Caco-2 (cell line): ENCODE measurements at regions not wholly inside any gene's neighbourhood (a gene's known extent, or its start where the extent isn't known, plus 50 kb on each side); places are given as distances from the start of the nearest gene placed in this dataset.

Source experiments
- BruUV-seq: library from RNA; stranded (reverse); fragments of 400-500 nt; replicated peaks from 2 replicates; lab custom pipeline; 2021; lab: Mats Ljungman, UMichigan
- CTCF ChIA-PET: fragments of 300-600 bp; sonication (Branson Sonifier 250); formaldehyde crosslinking; loops from one replicate; lab custom pipeline; 2022; ENCODE audit warnings: antibody characterized with exemption; lab: Charles Lee
- POLR2A ChIA-PET: fragments of 300-600 bp; sonication (Branson Sonifier 250); formaldehyde crosslinking; loops from one replicate; lab custom pipeline; 2022; ENCODE audit warnings: antibody characterized with exemption; lab: Charles Lee
- DNase-seq, 2 experiments: peaks; one replicate each; pipeline versions ENCODE4 v3.0.0 to v3.0.0-alpha.2; 2020 to 2022
- H3K27me3 ChIP-seq: replicated peaks from 2 replicates; pipeline ENCODE4 v1.6.0; 2011; ENCODE audit warnings: low read length; ENCODE audit not compliant: control insufficient read depth, insufficient read depth
- H3K36me3 ChIP-seq: 2 replicates; pipeline ENCODE4 v1.5.1; 2011; ENCODE audit warnings: low read length; ENCODE audit not compliant: control insufficient read depth, insufficient read depth
- H3K4me1 ChIP-seq: fragments of 250-450 bp; sonication (Bioruptor Pico); 2 replicates; pipeline ENCODE4 v1.5.1; 2020; ENCODE audit warnings: mild to moderate bottlenecking
- H3K4me3 ChIP-seq: 2 replicates; pipeline ENCODE4 v1.5.1; 2011; ENCODE audit warnings: low read depth, mild to moderate bottlenecking, control low read depth, low read length
- H3K9me3 ChIP-seq: fragments of 250-450 bp; sonication (Bioruptor Pico); 2 replicates; pipeline ENCODE4 v1.5.1; 2020; ENCODE audit warnings: mild to moderate bottlenecking, moderate library complexity
- H3K27ac Mint-ChIP-seq: one replicate; pipeline ENCODE4 v1.8.0; 2022; ENCODE audit warnings: mixed read lengths; ENCODE audit not compliant: unreplicated experiment
- H3K27me3 Mint-ChIP-seq: one replicate; pipeline ENCODE4 v1.8.0; 2022; ENCODE audit warnings: mixed read lengths; ENCODE audit not compliant: insufficient read depth, unreplicated experiment
- H3K36me3 Mint-ChIP-seq: one replicate; pipeline ENCODE4 v1.8.0; 2022; ENCODE audit warnings: mild to moderate bottlenecking, mixed read lengths; ENCODE audit not compliant: insufficient read depth, unreplicated experiment
- H3K4me1 Mint-ChIP-seq: one replicate; pipeline ENCODE4 v1.8.0; 2022; ENCODE audit warnings: low read depth, mixed read lengths; ENCODE audit not compliant: unreplicated experiment
- H3K4me3 Mint-ChIP-seq: one replicate; pipeline ENCODE4 v1.8.0; 2022; ENCODE audit warnings: mild to moderate bottlenecking, moderate library complexity, mixed read lengths; ENCODE audit not compliant: unreplicated experiment
- H3K9me3 Mint-ChIP-seq: one replicate; pipeline ENCODE4 v1.8.0; 2022; ENCODE audit warnings: mixed read lengths; ENCODE audit not compliant: unreplicated experiment
- CTCF ChIP-seq, 2 experiments: fragments of 200-600 bp in 1 of 2; IDR thresholded peaks; 1 replicate in 1 of 2; 2 replicates in 1 of 2; pipeline versions ENCODE4 v1.5.1 to v1.8.0; 2011 to 2022; ENCODE audit warnings: antibody characterized with exemption in 1 of 2, control low read depth in 1 of 2, inconsistent platforms in 1 of 2, low read depth in 1 of 2, low read length in 1 of 2, mild to moderate bottlenecking in 1 of 2, moderate library complexity in 1 of 2; ENCODE audit not compliant: insufficient read depth in 1 of 2, severe bottlenecking in 1 of 2, unreplicated experiment in 1 of 2
- intact Hi-C: fragments of 100-400 bp; cut with micrococcal nuclease; formaldehyde crosslinking; loops from one replicate; pipeline ENCODE4 v1.10.0; 2022; ENCODE audit not compliant: unreplicated experiment

GRCh38 chr10:128286762-128287500, 160.7 kb upstream of the MKI67 start:
- Histone ChIP-seq H3K9me3 (0 out of 2 replicates have a peak, but pooled peaks cover 5% of the 10 kb centered on the region), H3K27me3 (peaks cover 1% of the 10 kb centered on the region), H3K36me3 (no peaks in the 10 kb centered on the region), H3K4me1 (no peaks in the 10 kb centered on the region), H3K4me3 (no peak overlapping the region)
- peaks cover 32% of the 10 kb centered on the region for H3K27me3 Mint-ChIP-seq
- no peaks in the 10 kb centered on the region for H3K4me1 Mint-ChIP-seq
- no TSS peak for BruUV-seq
- intact Hi-C loops: no loop called here
- no peaks in the 10 kb centered on the region for H3K36me3 Mint-ChIP-seq
- H3K27ac Mint-ChIP-seq: no peak overlapping the region
- no peak for DNase-seq
- CTCF ChIA-PET: no interaction called here
- peaks cover 16% of the 10 kb centered on the region for H3K9me3 Mint-ChIP-seq
- H3K4me3 Mint-ChIP-seq: no peak overlapping the region
- POLR2A ChIA-PET: no interaction called here
- TF ChIP-seq CTCF (IDR thresholded peaks at IDR 0.05; ENCODE audit: insufficient read depth in 1 of 2, low read depth in 1 of 2, low read length in 1 of 2, severe bottlenecking in 1 of 2, unreplicated experiment in 1 of 2): no peak

GRCh38 chr10:128287921-128288320, 161.7 kb upstream of the MKI67 start:
- H3K9me3 Mint-ChIP-seq: peaks cover 16% of the 10 kb centered on the region
- no peak overlapping the region for H3K27ac Mint-ChIP-seq
- TF ChIP-seq CTCF (IDR thresholded peaks at IDR 0.05; ENCODE audit: insufficient read depth in 1 of 2, low read depth in 1 of 2, low read length in 1 of 2, severe bottlenecking in 1 of 2, unreplicated experiment in 1 of 2): no peak
- H3K9me3 ChIP-seq: 0 out of 2 replicates have a peak, but pooled peaks cover 5% of the 10 kb centered on the region
- CTCF ChIA-PET: no interaction called here
- H3K36me3 Mint-ChIP-seq: no peaks in the 10 kb centered on the region
- POLR2A ChIA-PET: no interaction called here
- H3K4me1 Mint-ChIP-seq: no peaks in the 10 kb centered on the region
- no peaks in the 10 kb centered on the region for H3K4me1 ChIP-seq
- no peaks in the 10 kb centered on the region for H3K36me3 ChIP-seq
- peaks cover 1% of the 10 kb centered on the region for H3K27me3 ChIP-seq
- BruUV-seq: no TSS peak
- H3K4me3 Mint-ChIP-seq: no peak overlapping the region
- intact Hi-C loops: no loop called here
- no peak overlapping the region for H3K4me3 ChIP-seq
- H3K27me3 Mint-ChIP-seq: peaks cover 29% of the 10 kb centered on the region
- no peak for DNase-seq

GRCh38 chr10:128289621-128290020, 163.4 kb upstream of the MKI67 start:
- no peak overlapping the region for H3K4me3 ChIP-seq
- Mint-ChIP-seq H3K27ac (no peak overlapping the region), H3K9me3 (peaks cover 16% of the 10 kb centered on the region), H3K4me1 (no peaks in the 10 kb centered on the region), H3K4me3 (no peak overlapping the region), H3K27me3 (peaks cover 23% of the 10 kb centered on the region), H3K36me3 (no peaks in the 10 kb centered on the region)
- intact Hi-C loops: no loop called here
- ChIA-PET CTCF (no interaction called here), POLR2A (no interaction called here)
- no peaks in the 10 kb centered on the region for H3K36me3 ChIP-seq
- H3K4me1 ChIP-seq: no peaks in the 10 kb centered on the region
- no TSS peak for BruUV-seq
- TF ChIP-seq CTCF (IDR thresholded peaks at IDR 0.05; ENCODE audit: insufficient read depth in 1 of 2, low read depth in 1 of 2, low read length in 1 of 2, severe bottlenecking in 1 of 2, unreplicated experiment in 1 of 2): no peak
- peaks cover under 1% of the 10 kb centered on the region for H3K27me3 ChIP-seq
- 0 out of 2 replicates have a peak, but pooled peaks cover 5% of the 10 kb centered on the region for H3K9me3 ChIP-seq
- DNase-seq: no peak
